ENCODE measurements at regions not wholly inside any gene's neighbourhood (a gene's known extent, or its start where the extent isn't known, plus 50 kb on each side); places are given as distances from the start of the nearest gene placed in this dataset.

DNA sequence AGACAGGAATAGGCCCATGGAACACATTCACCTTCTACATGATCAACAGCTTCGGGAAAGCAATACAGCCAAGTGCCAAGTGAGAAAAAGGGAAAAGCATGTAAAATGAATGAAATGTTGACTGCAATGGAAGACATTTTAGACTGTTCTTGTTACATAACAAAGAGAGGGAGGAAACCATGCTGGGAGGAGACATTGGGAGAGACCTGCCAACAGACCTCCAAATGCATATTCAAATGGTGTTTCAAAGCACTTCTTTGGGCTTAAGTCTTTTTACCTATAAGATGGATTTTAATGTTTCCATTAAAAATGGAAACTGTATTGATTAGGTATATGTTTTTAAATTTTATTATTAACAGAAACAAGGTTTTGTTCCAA, 350.0 kb upstream of the THBS1 start:
- H3K9me2 ChIP-seq (ENCODE audit: low read depth, low read length), result no peaks in the 10 kb centered on the region
- no peak overlapping the region for H3K4me3 ChIP-seq (ENCODE audit: low read depth, low read length, poor library complexity, severe bottlenecking)
- no peak overlapping the region for H3K9ac ChIP-seq (ENCODE audit: low read length)
- no peak overlapping the region for H2AFZ ChIP-seq (ENCODE audit: low read length)
- no peaks in the 10 kb centered on the region for H3K27me3 ChIP-seq (ENCODE audit: insufficient read depth, low read length)
- TF ChIP-seq EZH2 (IDR thresholded peaks at IDR 0.05; ENCODE audit: borderline replicate concordance, low read length) (no peak), CTCF (IDR thresholded peaks at IDR 0.05; ENCODE audit: low read length) (no peak)
- H3K4me2 ChIP-seq (ENCODE audit: low read length), result no peak overlapping the region
- H3K36me3 ChIP-seq (ENCODE audit: insufficient read depth, low read length), result no peaks in the 10 kb centered on the region
- no peaks in the 10 kb centered on the region for H3F3A ChIP-seq (ENCODE audit: insufficient read depth, low read length)
- no peak overlapping the region for H3K27ac ChIP-seq (ENCODE audit: low read depth, low read length, poor library complexity, severe bottlenecking)
- H3K4me1 ChIP-seq (ENCODE audit: insufficient read depth, low read length, severe bottlenecking), result no peaks in the 10 kb centered on the region
- no peaks in the 10 kb centered on the region for H3K79me2 ChIP-seq (ENCODE audit: insufficient read depth, low read length)
- H3K9me3 ChIP-seq (ENCODE audit: low read length), result no peaks in the 10 kb centered on the region
- H4K20me1 ChIP-seq (ENCODE audit: insufficient read depth, low read length), result no peaks in the 10 kb centered on the region

GRCh38 chr15:39232512-39232911, 348.4 kb upstream of the THBS1 start:
- Histone ChIP-seq H3K4me2 (ENCODE audit: low read length) (no peak overlapping the region), H3K4me1 (ENCODE audit: insufficient read depth, low read length, severe bottlenecking) (no peaks in the 10 kb centered on the region), H4K20me1 (ENCODE audit: insufficient read depth, low read length) (no peaks in the 10 kb centered on the region), H3K79me2 (ENCODE audit: insufficient read depth, low read length) (no peaks in the 10 kb centered on the region), H3K9ac (ENCODE audit: low read length) (no peak overlapping the region), H3K27me3 (ENCODE audit: insufficient read depth, low read length) (no peaks in the 10 kb centered on the region), H3K36me3 (ENCODE audit: insufficient read depth, low read length) (no peaks in the 10 kb centered on the region), H3K9me2 (ENCODE audit: low read depth, low read length) (no peaks in the 10 kb centered on the region), H3K27ac (ENCODE audit: low read depth, low read length, poor library complexity, severe bottlenecking) (no peak overlapping the region), H3K9me3 (ENCODE audit: low read length) (no peaks in the 10 kb centered on the region), H2AFZ (ENCODE audit: low read length) (no peak overlapping the region), H3F3A (ENCODE audit: insufficient read depth, low read length) (no peaks in the 10 kb centered on the region), H3K4me3 (ENCODE audit: low read depth, low read length, poor library complexity, severe bottlenecking) (no peak overlapping the region)
- TF ChIP-seq EZH2 (IDR thresholded peaks at IDR 0.05; ENCODE audit: borderline replicate concordance, low read length), result no peak
- no peak for TF ChIP-seq CTCF (IDR thresholded peaks at IDR 0.05; ENCODE audit: low read length)

DNA sequence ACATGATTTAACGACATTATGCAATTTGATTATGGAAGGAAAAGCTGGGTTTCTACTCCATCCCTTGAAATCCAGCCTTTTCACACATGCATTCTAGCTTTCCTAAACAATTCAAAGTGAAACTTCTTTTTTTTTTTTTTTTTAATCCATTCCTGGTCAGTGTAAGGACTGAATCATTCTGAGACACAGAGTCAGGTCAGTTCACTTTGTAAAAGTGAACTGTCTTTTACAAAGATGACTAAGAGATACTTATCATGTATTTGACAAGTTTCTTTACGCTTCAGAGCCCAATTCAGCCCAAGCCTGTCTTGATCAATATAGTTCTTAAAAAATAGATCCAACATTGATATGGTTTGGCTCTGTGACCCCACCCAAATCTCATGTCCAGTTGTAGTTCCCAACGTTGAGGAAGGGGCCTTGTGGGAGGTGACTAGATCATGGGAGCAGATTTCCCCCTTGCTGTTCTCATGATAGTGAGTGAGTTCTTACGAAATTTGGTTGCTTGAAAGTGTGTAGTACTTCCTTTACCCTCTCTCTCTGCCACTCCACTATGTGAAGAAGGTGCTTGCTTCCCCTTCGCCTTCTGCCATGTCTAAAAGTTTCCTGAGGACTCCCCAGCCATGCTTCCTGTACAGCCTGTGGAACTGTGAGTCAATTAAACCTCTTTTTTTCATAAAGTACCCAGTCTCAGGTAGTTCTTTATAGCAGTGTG, 345.6 kb upstream of the THBS1 start:
- H3F3A ChIP-seq (ENCODE audit: insufficient read depth, low read length), result no peaks in the 10 kb centered on the region
- no peak overlapping the region for H3K4me2 ChIP-seq (ENCODE audit: low read length)

More for the DNA sequence above, 345.6 kb upstream of the THBS1 start:
- Histone ChIP-seq H3K9ac (ENCODE audit: low read length) (no peak overlapping the region), H3K27me3 (ENCODE audit: insufficient read depth, low read length) (no peaks in the 10 kb centered on the region), H3K36me3 (ENCODE audit: insufficient read depth, low read length) (no peaks in the 10 kb centered on the region), H3K79me2 (ENCODE audit: insufficient read depth, low read length) (no peaks in the 10 kb centered on the region), H3K9me2 (ENCODE audit: low read depth, low read length) (no peaks in the 10 kb centered on the region), H4K20me1 (ENCODE audit: insufficient read depth, low read length) (no peaks in the 10 kb centered on the region), H3K4me3 (ENCODE audit: low read depth, low read length, poor library complexity, severe bottlenecking) (no peak overlapping the region), H3K27ac (ENCODE audit: low read depth, low read length, poor library complexity, severe bottlenecking) (no peak overlapping the region), H2AFZ (ENCODE audit: low read length) (no peak overlapping the region), H3K4me1 (ENCODE audit: insufficient read depth, low read length, severe bottlenecking) (no peaks in the 10 kb centered on the region), H3K9me3 (ENCODE audit: low read length) (no peaks in the 10 kb centered on the region)
- TF ChIP-seq CTCF (IDR thresholded peaks at IDR 0.05; ENCODE audit: low read length) (no peak), EZH2 (IDR thresholded peaks at IDR 0.05; ENCODE audit: borderline replicate concordance, low read length) (no peak)
